ENCODE measurements at regions not wholly inside any gene's neighbourhood (a gene's known extent, or its start where the extent isn't known, plus 50 kb on each side); places are given as distances from the start of the nearest gene placed in this dataset.

DNA sequence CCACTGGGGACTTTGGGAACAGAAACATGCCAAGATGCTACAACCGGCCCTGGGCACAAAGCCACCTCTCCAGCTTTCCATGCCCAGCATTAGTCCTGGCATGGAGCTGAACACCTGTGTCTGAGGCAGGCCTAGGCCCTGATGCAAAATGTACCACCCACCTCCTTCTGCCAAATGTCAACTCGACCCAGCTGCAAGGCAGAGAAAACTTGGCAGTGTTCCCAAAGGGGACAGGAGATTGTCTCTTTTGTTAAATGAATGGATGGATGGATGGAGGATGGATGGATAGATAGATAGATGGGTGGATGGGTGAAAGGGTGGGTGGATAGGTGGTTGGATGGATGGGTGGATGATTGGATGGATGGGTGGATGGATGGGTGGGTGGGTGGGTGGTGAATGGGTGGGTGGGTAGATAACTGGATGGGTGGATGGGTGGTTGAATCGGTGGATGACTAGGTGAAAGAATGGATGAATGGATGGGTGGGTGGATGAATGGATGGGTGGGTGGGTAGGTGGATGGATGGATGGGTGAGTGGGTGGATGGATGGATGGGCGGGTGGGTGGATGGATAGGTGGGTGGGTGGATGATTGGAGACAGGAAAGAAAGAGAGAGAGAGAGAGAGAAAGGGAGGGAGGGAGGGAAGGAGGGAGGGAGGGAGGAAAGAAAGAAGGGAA lies 73.4 kb upstream of the TNRC6C start:
- TF ChIP-seq, protein P1, sequence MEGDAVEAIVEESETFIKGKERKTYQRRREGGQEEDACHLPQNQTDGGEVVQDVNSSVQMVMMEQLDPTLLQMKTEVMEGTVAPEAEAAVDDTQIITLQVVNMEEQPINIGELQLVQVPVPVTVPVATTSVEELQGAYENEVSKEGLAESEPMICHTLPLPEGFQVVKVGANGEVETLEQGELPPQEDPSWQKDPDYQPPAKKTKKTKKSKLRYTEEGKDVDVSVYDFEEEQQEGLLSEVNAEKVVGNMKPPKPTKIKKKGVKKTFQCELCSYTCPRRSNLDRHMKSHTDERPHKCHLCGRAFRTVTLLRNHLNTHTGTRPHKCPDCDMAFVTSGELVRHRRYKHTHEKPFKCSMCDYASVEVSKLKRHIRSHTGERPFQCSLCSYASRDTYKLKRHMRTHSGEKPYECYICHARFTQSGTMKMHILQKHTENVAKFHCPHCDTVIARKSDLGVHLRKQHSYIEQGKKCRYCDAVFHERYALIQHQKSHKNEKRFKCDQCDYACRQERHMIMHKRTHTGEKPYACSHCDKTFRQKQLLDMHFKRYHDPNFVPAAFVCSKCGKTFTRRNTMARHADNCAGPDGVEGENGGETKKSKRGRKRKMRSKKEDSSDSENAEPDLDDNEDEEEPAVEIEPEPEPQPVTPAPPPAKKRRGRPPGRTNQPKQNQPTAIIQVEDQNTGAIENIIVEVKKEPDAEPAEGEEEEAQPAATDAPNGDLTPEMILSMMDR (IDR thresholded peaks at IDR 0.05), result no peak
- TF ChIP-seq POLR2A (IDR thresholded peaks at IDR 0.05), result no peak
- TF ChIP-seq EP300 (IDR thresholded peaks at IDR 0.05), result no peak
